AG04449 (cell line): ENCODE measurements at regions not wholly inside any gene's neighbourhood (a gene's known extent, or its start where the extent isn't known, plus 50 kb on each side); places are given as distances from the start of the nearest gene placed in this dataset.

Experiments
- CTCF ChIA-PET: fragments of 350-600 bp; formaldehyde crosslinking; extraction: SDS; loops from one replicate; lab custom pipeline; 2021; ENCODE audit warnings: antibody characterized with exemption; lab: Yijun Ruan, JAX
- POLR2A ChIA-PET: fragments of 400-600, 350-600 bp; formaldehyde crosslinking; extraction: SDS; loops from one replicate; lab custom pipeline; 2020; ENCODE audit warnings: antibody characterized with exemption, inconsistent platforms; lab: Yijun Ruan, JAX
- DNase-seq: peaks from one replicate; pipeline ENCODE4 v3.0.0-alpha.2; 2010; ENCODE audit warnings: low read depth, low spot score
- H3K4me3 ChIP-seq: 2 replicates; pipeline ENCODE4 v1.5.1; 2011; ENCODE audit warnings: low read depth, mild to moderate bottlenecking, control low read depth, low read length
- TF ChIP-seq, protein P1 (sequence below): IDR thresholded peaks from one replicate; pipeline ENCODE4 v1.5.1; 2011; ENCODE audit warnings: mild to moderate bottlenecking, moderate library complexity, low read length, control low read depth, inconsistent platforms; ENCODE audit not compliant: insufficient read depth; ENCODE audit errors: missing control alignments

DNA sequence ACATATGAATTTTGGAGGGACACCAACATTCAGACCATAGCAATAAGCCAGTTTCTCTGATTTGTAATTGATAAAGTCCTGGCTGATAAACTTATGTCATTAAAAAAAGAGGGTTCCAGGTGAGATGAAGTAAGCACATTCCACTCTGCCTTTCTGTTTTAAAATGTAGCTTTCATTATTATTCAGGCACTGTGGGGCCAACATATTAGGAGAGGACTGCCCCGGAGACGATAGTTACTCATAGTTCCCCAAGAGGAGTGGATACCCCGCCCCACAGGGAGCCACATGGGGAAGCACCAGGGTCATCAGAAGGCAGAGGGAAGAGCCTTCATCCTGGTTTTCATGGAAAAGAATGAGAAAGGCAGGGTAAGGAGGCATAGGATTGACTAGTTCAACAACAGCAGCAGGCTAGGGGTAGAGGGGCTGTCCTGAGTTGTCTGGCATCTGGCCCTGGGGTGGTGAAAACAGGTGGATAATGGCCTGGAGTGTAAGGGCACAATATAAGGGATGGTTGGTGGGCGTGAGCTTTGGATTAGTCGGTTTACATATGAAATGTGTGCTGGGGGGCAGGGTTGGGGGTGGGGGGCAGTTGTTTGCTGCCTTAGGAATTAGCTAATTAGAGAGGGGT, 78.7 kb upstream of the PROK2 start:
- H3K4me3 ChIP-seq: no peak overlapping the region
- ChIA-PET POLR2A (no interaction called here), CTCF (interaction anchor here (1.6 kb wide), 1 partner anchor 12 kb away, joined by 4 read pairs; no protein-coding TSS in a partner anchor)
- TF ChIP-seq, protein P1, sequence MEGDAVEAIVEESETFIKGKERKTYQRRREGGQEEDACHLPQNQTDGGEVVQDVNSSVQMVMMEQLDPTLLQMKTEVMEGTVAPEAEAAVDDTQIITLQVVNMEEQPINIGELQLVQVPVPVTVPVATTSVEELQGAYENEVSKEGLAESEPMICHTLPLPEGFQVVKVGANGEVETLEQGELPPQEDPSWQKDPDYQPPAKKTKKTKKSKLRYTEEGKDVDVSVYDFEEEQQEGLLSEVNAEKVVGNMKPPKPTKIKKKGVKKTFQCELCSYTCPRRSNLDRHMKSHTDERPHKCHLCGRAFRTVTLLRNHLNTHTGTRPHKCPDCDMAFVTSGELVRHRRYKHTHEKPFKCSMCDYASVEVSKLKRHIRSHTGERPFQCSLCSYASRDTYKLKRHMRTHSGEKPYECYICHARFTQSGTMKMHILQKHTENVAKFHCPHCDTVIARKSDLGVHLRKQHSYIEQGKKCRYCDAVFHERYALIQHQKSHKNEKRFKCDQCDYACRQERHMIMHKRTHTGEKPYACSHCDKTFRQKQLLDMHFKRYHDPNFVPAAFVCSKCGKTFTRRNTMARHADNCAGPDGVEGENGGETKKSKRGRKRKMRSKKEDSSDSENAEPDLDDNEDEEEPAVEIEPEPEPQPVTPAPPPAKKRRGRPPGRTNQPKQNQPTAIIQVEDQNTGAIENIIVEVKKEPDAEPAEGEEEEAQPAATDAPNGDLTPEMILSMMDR: no peak
- no peak for DNase-seq

- ChIA-PET POLR2A (no interaction called here), CTCF (interaction anchor here (0.7 kb wide), 1 partner anchor 13 kb away, joined by 4 read pairs; no protein-coding TSS in a partner anchor)
- DNase-seq: no peak
- TF ChIP-seq, protein P1: no peak
- H3K4me3 ChIP-seq: no peak overlapping the region
Observed at GRCh38 chr3:71862371-71863140, 77.6 kb upstream of the PROK2 start.

- CTCF ChIA-PET: interaction anchor here (1.9 kb wide), 1 partner anchor 16 kb away, joined by 7 read pairs; no protein-coding TSS in a partner anchor
- TF ChIP-seq, protein P1: no peak
- H3K4me3 ChIP-seq: no peak overlapping the region
- POLR2A ChIA-PET: no interaction called here
- no peak for DNase-seq
Observed at GRCh38 chr3:71859123-71859519, 74.2 kb upstream of the PROK2 start.

GRCh38 chr3:71858503-71859122, 73.7 kb upstream of the PROK2 start:
- no peak for DNase-seq
- ChIA-PET CTCF (interaction anchor here (1.9 kb wide), 1 partner anchor 17 kb away, joined by 7 read pairs; no protein-coding TSS in a partner anchor), POLR2A (no interaction called here)

GRCh38 chr3:71857956-71858355, 73.0 kb upstream of the PROK2 start:
- CTCF ChIA-PET: no interaction called here

More at GRCh38 chr3:71858503-71859122, 73.7 kb upstream of the PROK2 start:
- TF ChIP-seq, protein P1: no peak
- H3K4me3 ChIP-seq: no peak overlapping the region

More at GRCh38 chr3:71857956-71858355, 73.0 kb upstream of the PROK2 start:
- H3K4me3 ChIP-seq: no peak overlapping the region
- POLR2A ChIA-PET: no interaction called here
- TF ChIP-seq, protein P1: no peak
- DNase-seq: no peak
